T-cell (primary cell): ENCODE measurements at regions not wholly inside any gene's neighbourhood (a gene's known extent, or its start where the extent isn't known, plus 50 kb on each side); places are given as distances from the start of the nearest gene placed in this dataset.

ENCODE experiments used
- ATAC-seq, 4 experiments: fragments of 200-7000 bp in 3 of 4; fragments of 150-1000 bp in 1 of 4; cut with Tn5 transposase; replicated peaks in 1 of 4; 1 replicate in 3 of 4; 2 replicates in 1 of 4; pipeline ENCODE4 v1.10.0; 2021; ENCODE audit warnings: moderate library complexity in 3 of 4, mild to moderate bottlenecking in 2 of 4, moderate number of reproducible peaks in 1 of 4
- CTCF ChIA-PET, 2 donors: fragments of 300-600 bp; sonication (Branson Sonifier 250); formaldehyde crosslinking; loops; one replicate each; lab custom pipeline; 2022; ENCODE audit warnings: antibody characterized with exemption in 2 of 2; lab: Charles Lee
- POLR2A ChIA-PET, 2 donors: fragments of 300-600 bp; sonication (Branson Sonifier 250); formaldehyde crosslinking; loops; one replicate each; lab custom pipeline; 2022; ENCODE audit warnings: antibody characterized with exemption in 2 of 2; lab: Charles Lee
- DNase-seq, 35 experiments: peaks; one replicate each; pipeline versions ENCODE4 v3.0.0 to v3.0.0-alpha.2; 2013 to 2023
- H3K27ac ChIP-seq: one replicate; pipeline ENCODE4 v1.5.1; 2013; ENCODE audit warnings: low read length
- H3K27me3 ChIP-seq, 2 experiments: replicated peaks in 1 of 2; 1 replicate in 1 of 2; 2 replicates in 1 of 2; pipeline versions ENCODE4 v1.6.1 to v1.7.0; 2013; ENCODE audit warnings: low read length in 1 of 2, mixed read lengths in 1 of 2; ENCODE audit not compliant: control insufficient read depth in 2 of 2, insufficient read depth in 2 of 2; ENCODE audit errors: extremely low read depth in 1 of 2
- H3K36me3 ChIP-seq, 2 donors: 1 replicate in 1 of 2; 2 replicates in 1 of 2; pipeline versions ENCODE4 v1.6.1 to v1.7.0; 2013; ENCODE audit warnings: low read length in 1 of 2; ENCODE audit not compliant: control insufficient read depth in 2 of 2, insufficient read depth in 1 of 2; ENCODE audit errors: extremely low read depth in 1 of 2
- H3K4me1 ChIP-seq, 2 experiments: 1 replicate in 1 of 2; 2 replicates in 1 of 2; pipeline versions ENCODE4 v1.6.1 to v1.7.0; 2013; ENCODE audit warnings: low read length in 2 of 2, mixed read lengths in 1 of 2; ENCODE audit not compliant: insufficient read depth in 2 of 2, control insufficient read depth in 1 of 2; ENCODE audit errors: extremely low read depth in 1 of 2
- H3K4me3 ChIP-seq, 2 donors: 1 replicate in 1 of 2; 2 replicates in 1 of 2; pipeline versions ENCODE4 v1.5.1 to v1.7.0; 2013; ENCODE audit warnings: mild to moderate bottlenecking in 2 of 2, low read length in 1 of 2, moderate library complexity in 1 of 2; ENCODE audit not compliant: control insufficient read depth in 1 of 2; ENCODE audit errors: extremely low read depth in 1 of 2
- H3K9me3 ChIP-seq: 2 replicates; pipeline ENCODE4 v1.7.0; 2013
- H3K27ac Mint-ChIP-seq, 2 donors: one replicate each; pipeline ENCODE4 v1.8.0; 2020 to 2021; ENCODE audit warnings: mild to moderate bottlenecking in 2 of 2, mixed read lengths in 2 of 2
- H3K27me3 Mint-ChIP-seq, 2 donors: one replicate each; pipeline ENCODE4 v1.8.0; 2021 to 2022; ENCODE audit warnings: mixed read lengths in 2 of 2
- H3K36me3 Mint-ChIP-seq: one replicate; pipeline ENCODE4 v1.8.0; 2021; ENCODE audit warnings: mixed read lengths
- H3K4me1 Mint-ChIP-seq, 3 donors: one replicate each; pipeline ENCODE4 v1.8.0; 2020 to 2022; ENCODE audit warnings: mixed read lengths in 3 of 3, mild to moderate bottlenecking in 1 of 3
- H3K4me3 Mint-ChIP-seq, 3 donors: one replicate each; pipeline ENCODE4 v1.8.0; 2020 to 2022; ENCODE audit warnings: mild to moderate bottlenecking in 3 of 3, mixed read lengths in 3 of 3, moderate library complexity in 3 of 3
- H3K9me3 Mint-ChIP-seq, 3 donors: one replicate each; pipeline ENCODE4 v1.8.0; 2020 to 2022; ENCODE audit warnings: mixed read lengths in 3 of 3
- WGBS: methylation state at CpG from one replicate; pipeline ENCODE4 v1.1.5; 2013; ENCODE audit warnings: missing lambda C conversion rate; ENCODE audit not compliant: insufficient coverage; 5-methylcytosine and 5-hydroxymethylcytosine counted together

DNA sequence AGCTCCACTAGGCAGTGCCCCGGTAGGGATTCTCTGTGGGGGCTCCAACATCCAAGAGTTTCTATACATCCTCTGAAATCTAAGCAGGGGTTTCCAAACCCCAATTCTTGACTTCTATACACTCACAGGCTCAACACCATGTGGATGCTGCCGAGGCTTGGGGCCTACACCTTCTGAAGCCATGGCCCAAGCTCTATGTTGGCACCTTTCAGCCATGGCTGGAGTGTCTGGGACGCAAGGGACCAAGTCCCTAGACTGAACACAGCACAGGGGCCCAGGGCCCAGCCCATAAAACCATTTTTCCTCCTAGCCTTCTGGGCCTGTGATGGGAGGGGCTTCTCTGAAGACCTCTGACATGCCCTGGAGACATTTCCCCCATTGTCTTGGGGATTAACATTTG lies 511.8 kb downstream of the TRAM1L1 start:
- Histone ChIP-seq H3K27ac (no peak overlapping the region), H3K27me3 (no peaks in the 10 kb centered on the region), H3K36me3 (no peaks in the 10 kb centered on the region), H3K4me3 (no peak overlapping the region), H3K9me3 (no peaks in the 10 kb centered on the region), H3K4me1 (no peaks in the 10 kb centered on the region)
- H3K27ac Mint-ChIP-seq, result no peak overlapping the region
- ChIA-PET POLR2A (no interaction called here), CTCF (no interaction called here)
- H3K9me3 Mint-ChIP-seq, result peaks cover 10 to 23% (median 18%) of the 10 kb centered on the region in 3 donors
- H3K36me3 Mint-ChIP-seq, result no peaks in the 10 kb centered on the region
- H3K4me1 Mint-ChIP-seq, result no peaks in the 10 kb centered on the region
- no peak overlapping the region for H3K4me3 Mint-ChIP-seq
- H3K27me3 Mint-ChIP-seq, result no peaks in the 10 kb centered on the region
- WGBS, result no CpG with 5 or more reads among the region's 3 CpGs
- ATAC-seq, result no peak
- no peak for DNase-seq

DNA sequence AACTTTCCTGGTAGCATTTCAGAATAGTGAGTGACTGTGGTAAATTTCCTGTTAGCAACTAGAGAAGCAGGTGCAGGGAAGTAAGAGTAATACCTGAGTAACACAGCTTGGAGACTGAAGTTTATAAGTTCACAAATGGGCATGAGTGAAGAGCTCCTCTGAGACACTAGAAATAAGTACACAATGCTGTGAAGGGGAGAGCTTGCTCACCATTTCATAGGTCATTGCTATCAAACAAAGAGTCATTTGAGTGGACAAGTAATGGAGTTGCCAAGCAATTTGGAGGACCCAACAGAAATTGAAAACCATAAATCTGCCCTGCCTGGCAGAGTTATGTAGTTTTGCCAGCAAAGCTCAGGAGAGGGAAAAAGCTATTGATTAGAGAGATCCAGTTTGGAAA lies 523.6 kb downstream of the TRAM1L1 start:
- Mint-ChIP-seq H3K27ac (no peak overlapping the region), H3K36me3 (no peaks in the 10 kb centered on the region), H3K4me3 (no peak overlapping the region), H3K9me3 (peaks cover 16 to 39% (median 23%) of the 10 kb centered on the region in 3 donors), H3K4me1 (no peaks in the 10 kb centered on the region), H3K27me3 (no peaks in the 10 kb centered on the region)
- Histone ChIP-seq H3K4me1 (no peaks in the 10 kb centered on the region), H3K9me3 (no peaks in the 10 kb centered on the region), H3K4me3 (no peak overlapping the region), H3K36me3 (no peaks in the 10 kb centered on the region), H3K27ac (no peak overlapping the region), H3K27me3 (no peaks in the 10 kb centered on the region)
- ChIA-PET POLR2A (no interaction called here), CTCF (no interaction called here)
- no peak for DNase-seq
- no peak for ATAC-seq

DNA sequence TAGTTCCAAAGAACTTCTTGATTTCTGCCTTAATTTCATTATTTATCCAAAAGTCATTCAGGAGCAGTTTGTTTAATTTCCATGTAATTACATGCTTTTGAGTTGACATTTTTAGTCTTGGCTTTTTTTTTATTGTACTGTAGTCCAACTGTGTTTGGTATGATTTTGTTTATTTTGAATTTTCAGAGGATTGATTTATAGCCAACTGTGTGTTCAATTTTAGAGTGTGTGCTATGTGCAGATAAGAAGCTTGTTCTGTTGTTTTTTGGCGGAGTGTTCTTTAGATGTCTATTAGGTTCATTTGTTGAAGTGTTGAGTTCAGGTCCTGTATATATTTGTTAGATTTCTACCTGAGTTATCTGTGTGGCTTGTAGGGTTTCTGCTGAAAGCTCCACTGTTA lies 533.6 kb downstream of the TRAM1L1 start:
- no peaks in the 10 kb centered on the region for H3K4me1 ChIP-seq
- Mint-ChIP-seq H3K4me1 (no peaks in the 10 kb centered on the region), H3K4me3 (no peak overlapping the region), H3K9me3 (peaks cover 0 to 19% (median 4%) of the 10 kb centered on the region in 3 donors), H3K36me3 (no peaks in the 10 kb centered on the region), H3K27ac (no peak overlapping the region), H3K27me3 (no peaks in the 10 kb centered on the region)
- 64% methylated on average over 1 of the region's 1 CpG for WGBS
- H3K27me3 ChIP-seq, result no peaks in the 10 kb centered on the region
- no peak overlapping the region for H3K27ac ChIP-seq
- no peak overlapping the region for H3K4me3 ChIP-seq
- no peaks in the 10 kb centered on the region for H3K36me3 ChIP-seq
- no peaks in the 10 kb centered on the region for H3K9me3 ChIP-seq
- POLR2A ChIA-PET, result interaction anchor here in 1 of 2 donors (0.6 kb wide), 1 partner anchor 13 kb away, joined by 3 read pairs; no protein-coding TSS in a partner anchor
- no peak for ATAC-seq
- DNase-seq, result no peak
- CTCF ChIA-PET, result interaction anchor here in 1 of 2 donors (0.6 kb wide), 1 partner anchor 549 kb away, joined by 6 read pairs; no protein-coding TSS in a partner anchor

DNA sequence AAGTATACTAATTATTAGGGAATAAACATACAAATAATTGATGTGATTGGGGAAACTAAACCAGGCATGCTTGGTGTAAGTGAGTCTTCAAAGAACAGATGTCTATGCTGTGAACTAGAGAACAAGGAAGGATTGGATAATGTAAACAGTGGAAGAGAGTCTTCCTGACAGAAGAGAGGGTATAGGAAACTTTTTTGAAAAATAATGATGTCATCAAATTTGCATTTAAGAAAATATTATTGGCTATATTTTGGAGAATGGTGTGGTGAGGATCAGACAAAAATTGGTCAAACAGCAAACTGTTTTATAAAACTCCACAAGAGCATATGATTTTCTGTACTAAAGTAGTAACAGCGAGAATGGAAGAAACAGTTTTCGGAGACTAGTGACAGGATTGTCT lies 537.7 kb downstream of the TRAM1L1 start:
- Histone ChIP-seq H3K4me1 (no peaks in the 10 kb centered on the region), H3K27ac (no peak overlapping the region), H3K9me3 (no peaks in the 10 kb centered on the region), H3K36me3 (no peaks in the 10 kb centered on the region), H3K4me3 (no peak overlapping the region), H3K27me3 (no peaks in the 10 kb centered on the region)
- CTCF ChIA-PET, result interaction anchor here in 1 of 2 donors (0.6 kb wide), 1 partner anchor 641 kb away, joined by 3 read pairs; no protein-coding TSS in a partner anchor
- no peak for DNase-seq
- POLR2A ChIA-PET, result no interaction called here
- Mint-ChIP-seq H3K36me3 (no peaks in the 10 kb centered on the region), H3K4me1 (no peaks in the 10 kb centered on the region), H3K4me3 (no peak overlapping the region), H3K27ac (no peak overlapping the region), H3K27me3 (no peaks in the 10 kb centered on the region), H3K9me3 (peaks cover 4 to 26% (median 7%) of the 10 kb centered on the region in 3 donors)
- no CpG with 5 or more reads among the region's 2 CpGs for WGBS
- ATAC-seq, result no peak

DNA sequence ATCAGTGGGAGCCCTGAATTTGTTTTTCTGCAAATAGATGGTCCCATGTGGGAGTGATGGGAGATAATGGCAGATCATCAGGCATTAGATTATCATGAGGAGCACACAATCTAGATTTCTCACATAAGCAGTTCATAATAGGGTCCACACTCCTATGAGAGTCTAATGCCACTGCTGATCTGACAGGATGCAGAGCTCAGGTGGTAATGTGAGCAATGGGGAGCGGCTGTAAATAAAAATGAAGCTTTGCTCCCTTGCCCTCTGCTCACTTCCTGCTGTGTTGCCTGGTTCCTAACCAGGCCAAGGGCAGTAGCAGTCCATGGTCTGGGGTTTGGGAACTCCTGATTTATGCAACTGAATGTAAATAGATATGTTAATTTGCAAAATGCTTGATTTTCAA lies 538.6 kb downstream of the TRAM1L1 start:
- Histone ChIP-seq H3K4me1 (no peaks in the 10 kb centered on the region), H3K27me3 (no peaks in the 10 kb centered on the region), H3K4me3 (no peak overlapping the region), H3K9me3 (no peaks in the 10 kb centered on the region), H3K27ac (no peak overlapping the region), H3K36me3 (no peaks in the 10 kb centered on the region)
- Mint-ChIP-seq H3K27me3 (no peaks in the 10 kb centered on the region), H3K36me3 (no peaks in the 10 kb centered on the region), H3K27ac (no peak overlapping the region), H3K4me3 (no peak overlapping the region), H3K4me1 (no peaks in the 10 kb centered on the region), H3K9me3 (peaks cover 4 to 23% (median 7%) of the 10 kb centered on the region in 3 donors)
- ATAC-seq (no peak), DNase-seq (no peak)
- ChIA-PET POLR2A (no interaction called here), CTCF (no interaction called here)
- WGBS, result 78% methylated on average over 1 of the region's 1 CpG

DNA sequence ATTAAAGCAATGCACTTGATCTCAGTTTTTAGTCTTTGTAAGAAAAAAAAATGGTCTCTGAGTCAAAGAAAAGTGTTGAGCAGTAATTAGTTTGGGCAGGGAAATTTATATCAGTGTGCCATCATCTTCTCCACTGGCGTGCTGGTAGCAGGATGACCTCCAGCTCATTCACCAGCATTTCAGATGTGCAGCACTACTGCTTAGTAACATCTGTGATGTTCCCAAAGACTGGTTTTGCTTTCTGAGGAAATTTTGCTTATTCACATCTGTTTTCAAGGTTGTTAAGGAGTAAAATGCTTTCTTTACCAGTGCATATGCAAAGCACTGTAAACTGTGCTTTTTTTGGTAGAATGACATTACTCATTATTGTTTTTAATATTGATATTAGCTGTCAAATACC lies 540.4 kb downstream of the TRAM1L1 start:
- Histone ChIP-seq H3K36me3 (no peaks in the 10 kb centered on the region), H3K27ac (no peak overlapping the region), H3K9me3 (no peaks in the 10 kb centered on the region), H3K4me3 (no peak overlapping the region), H3K27me3 (no peaks in the 10 kb centered on the region), H3K4me1 (no peaks in the 10 kb centered on the region)
- Mint-ChIP-seq H3K36me3 (no peaks in the 10 kb centered on the region), H3K27me3 (no peaks in the 10 kb centered on the region), H3K27ac (no peak overlapping the region), H3K9me3 (peaks cover 0 to 25% (median 7%) of the 10 kb centered on the region in 3 donors), H3K4me1 (no peaks in the 10 kb centered on the region), H3K4me3 (no peak overlapping the region)
- ChIA-PET POLR2A (no interaction called here), CTCF (no interaction called here)
- no CpG with 5 or more reads among the region's 1 CpG for WGBS
- DNase-seq, result no peak
- ATAC-seq, result no peak

DNA sequence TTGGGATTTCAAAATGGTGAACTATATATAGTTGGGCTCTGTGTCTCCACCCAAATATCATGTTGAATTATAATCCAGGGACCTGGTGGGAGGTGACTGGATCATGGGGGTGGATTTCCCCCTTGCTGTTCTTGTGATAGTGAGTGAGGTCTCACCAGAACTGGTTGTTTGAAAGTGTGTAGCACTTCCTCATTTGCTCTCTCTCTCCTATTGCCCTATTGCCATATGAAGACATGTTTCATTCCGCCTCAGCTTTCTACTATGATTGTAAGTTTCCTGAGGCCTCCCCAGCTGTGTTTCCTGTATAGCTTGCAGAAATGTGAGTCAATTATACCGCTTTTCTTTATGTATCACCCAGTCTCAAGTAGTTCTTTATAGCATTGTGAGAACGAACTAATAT lies 545.6 kb downstream of the TRAM1L1 start:
- Histone ChIP-seq H3K4me3 (no peak overlapping the region), H3K27ac (no peak overlapping the region), H3K36me3 (no peaks in the 10 kb centered on the region), H3K27me3 (no peaks in the 10 kb centered on the region), H3K9me3 (no peaks in the 10 kb centered on the region), H3K4me1 (no peaks in the 10 kb centered on the region)
- no peak for ATAC-seq
- Mint-ChIP-seq H3K4me3 (no peak overlapping the region), H3K4me1 (no peaks in the 10 kb centered on the region), H3K27ac (no peak overlapping the region), H3K36me3 (no peaks in the 10 kb centered on the region), H3K27me3 (no peaks in the 10 kb centered on the region), H3K9me3 (peaks cover 7 to 22% (median 7%) of the 10 kb centered on the region in 3 donors)
- ChIA-PET CTCF (no interaction called here), POLR2A (no interaction called here)
- no CpG with 5 or more reads among the region's 3 CpGs for WGBS
- DNase-seq, result no peak
